ENCODE measurements at regions not wholly inside any gene's neighbourhood (a gene's known extent, or its start where the extent isn't known, plus 50 kb on each side); places are given as distances from the start of the nearest gene placed in this dataset.

- DNase-seq (ENCODE audit: low read depth in 2 of 3, low spot score in 2 of 3): no peak
These were observed 364.0 kb downstream of the CASP12 start for GRCh38 chr11:104534278-104534677.

GRCh38 chr11:104531894-104532293 lies 366.4 kb downstream of the CASP12 start:
- no peak for DNase-seq (ENCODE audit: low read depth in 2 of 3, low spot score in 2 of 3)

- DNase-seq (ENCODE audit: low read depth in 2 of 3, low spot score in 2 of 3): no peak
These were observed 367.1 kb upstream of the PDGFD start for GRCh38 chr11:104531075-104531474.

GRCh38 chr11:104529906-104530305 lies 366.0 kb upstream of the PDGFD start:
- DNase-seq (ENCODE audit: low read depth in 2 of 3, low spot score in 2 of 3): no peak

- no peak for DNase-seq (ENCODE audit: low read depth in 2 of 3, low spot score in 2 of 3)
These were observed 365.3 kb upstream of the PDGFD start for GRCh38 chr11:104529213-104529612.

- no peak for DNase-seq (ENCODE audit: low read depth in 2 of 3, low spot score in 2 of 3)
These were observed 362.1 kb upstream of the PDGFD start for GRCh38 chr11:104526006-104526405.

GRCh38 chr11:104525416-104525815 lies 361.5 kb upstream of the PDGFD start:
- DNase-seq (ENCODE audit: low read depth in 2 of 3, low spot score in 2 of 3): no peak

- DNase-seq (ENCODE audit: low read depth in 2 of 3, low spot score in 2 of 3): no peak
These were observed 360.3 kb upstream of the PDGFD start for GRCh38 chr11:104524254-104524653.

GRCh38 chr11:104523611-104524010 lies 359.7 kb upstream of the PDGFD start:
- no peak for DNase-seq (ENCODE audit: low read depth in 2 of 3, low spot score in 2 of 3)

GRCh38 chr11:104522650-104523049 lies 358.7 kb upstream of the PDGFD start:
- no peak for DNase-seq (ENCODE audit: low read depth in 2 of 3, low spot score in 2 of 3)

- no peak for DNase-seq (ENCODE audit: low read depth in 2 of 3, low spot score in 2 of 3)
These were observed 358.2 kb upstream of the PDGFD start for GRCh38 chr11:104522123-104522522.

GRCh38 chr11:104510169-104510568 lies 346.2 kb upstream of the PDGFD start:
- DNase-seq (ENCODE audit: low read depth in 2 of 3, low spot score in 2 of 3): no peak

GRCh38 chr11:104490182-104490581 lies 326.2 kb upstream of the PDGFD start:
- DNase-seq (ENCODE audit: low read depth in 2 of 3, low spot score in 2 of 3): no peak

GRCh38 chr11:104488561-104488960 lies 324.6 kb upstream of the PDGFD start:
- DNase-seq (ENCODE audit: low read depth in 2 of 3, low spot score in 2 of 3): no peak

- no peak for DNase-seq (ENCODE audit: low read depth in 2 of 3, low spot score in 2 of 3)
These were observed 323.3 kb upstream of the PDGFD start for GRCh38 chr11:104487046-104487806.

- DNase-seq (ENCODE audit: low read depth in 2 of 3, low spot score in 2 of 3): no peak
These were observed 321.0 kb upstream of the PDGFD start for GRCh38 chr11:104484804-104485554.

- DNase-seq (ENCODE audit: low read depth in 2 of 3, low spot score in 2 of 3): no peak
These were observed 313.0 kb upstream of the PDGFD start for GRCh38 chr11:104476898-104477297.

GRCh38 chr11:104476454-104476853 lies 312.5 kb upstream of the PDGFD start:
- no peak for DNase-seq (ENCODE audit: low read depth in 2 of 3, low spot score in 2 of 3)

- DNase-seq (ENCODE audit: low read depth in 2 of 3, low spot score in 2 of 3): no peak
These were observed 303.5 kb upstream of the PDGFD start for GRCh38 chr11:104467404-104467803.

- no peak for DNase-seq (ENCODE audit: low read depth in 2 of 3, low spot score in 2 of 3)
These were observed 301.4 kb upstream of the PDGFD start for GRCh38 chr11:104465321-104465720.

- DNase-seq (ENCODE audit: low read depth in 2 of 3, low spot score in 2 of 3): no peak
These were observed 300.7 kb upstream of the PDGFD start for GRCh38 chr11:104464691-104465090.

GRCh38 chr11:104462341-104462740 lies 298.4 kb upstream of the PDGFD start:
- no peak for DNase-seq (ENCODE audit: low read depth in 2 of 3, low spot score in 2 of 3)

All from activated CD8-positive, alpha-beta memory T cell treated with anti-CD3 and anti-CD28 coated beads for 48 hours (primary cell).